Calu3 (cell line): ENCODE measurements at regions not wholly inside any gene's neighbourhood (a gene's known extent, or its start where the extent isn't known, plus 50 kb on each side); places are given as distances from the start of the nearest gene placed in this dataset.

Experiments used
- BruUV-seq: library from RNA; stranded (reverse); fragments of 400-500 nt; replicated peaks from 2 replicates; lab custom pipeline; 2021; lab: Mats Ljungman, UMichigan
- CTCF ChIA-PET: fragments of 300-600 bp; sonication (Branson Sonifier 250); formaldehyde crosslinking; loops from one replicate; lab custom pipeline; 2022; ENCODE audit warnings: antibody characterized with exemption; lab: Charles Lee
- DNase-seq: peaks from one replicate; pipeline ENCODE4 v3.0.0; 2022
- H3K27ac Mint-ChIP-seq: one replicate; pipeline ENCODE4 v1.8.0; 2022; ENCODE audit warnings: mixed read lengths; ENCODE audit not compliant: unreplicated experiment
- H3K27me3 Mint-ChIP-seq: one replicate; pipeline ENCODE4 v1.8.0; 2022; ENCODE audit warnings: mixed read lengths; ENCODE audit not compliant: unreplicated experiment
- H3K36me3 Mint-ChIP-seq: one replicate; pipeline ENCODE4 v1.8.0; 2022; ENCODE audit warnings: mild to moderate bottlenecking, moderate library complexity, mixed read lengths; ENCODE audit not compliant: insufficient read depth, unreplicated experiment
- H3K4me1 Mint-ChIP-seq: one replicate; pipeline ENCODE4 v1.8.0; 2022; ENCODE audit warnings: mild to moderate bottlenecking, low read depth, mixed read lengths; ENCODE audit not compliant: unreplicated experiment
- H3K4me3 Mint-ChIP-seq: one replicate; pipeline ENCODE4 v1.8.0; 2022; ENCODE audit warnings: mild to moderate bottlenecking, low read depth, moderate library complexity, mixed read lengths; ENCODE audit not compliant: unreplicated experiment
- H3K9me3 Mint-ChIP-seq: one replicate; pipeline ENCODE4 v1.8.0; 2022; ENCODE audit warnings: low read depth, mixed read lengths; ENCODE audit not compliant: unreplicated experiment
- intact Hi-C: fragments of 100-400 bp; cut with micrococcal nuclease; formaldehyde crosslinking; loops from one replicate; pipeline ENCODE4 v1.10.0; 2022; ENCODE audit not compliant: unreplicated experiment
- TF ChIP-seq, protein P1 (sequence below): fragments of 200-600 bp; IDR thresholded peaks from one replicate; pipeline ENCODE4 v1.8.0; 2022; ENCODE audit warnings: antibody characterized with exemption; ENCODE audit not compliant: unreplicated experiment

DNA sequence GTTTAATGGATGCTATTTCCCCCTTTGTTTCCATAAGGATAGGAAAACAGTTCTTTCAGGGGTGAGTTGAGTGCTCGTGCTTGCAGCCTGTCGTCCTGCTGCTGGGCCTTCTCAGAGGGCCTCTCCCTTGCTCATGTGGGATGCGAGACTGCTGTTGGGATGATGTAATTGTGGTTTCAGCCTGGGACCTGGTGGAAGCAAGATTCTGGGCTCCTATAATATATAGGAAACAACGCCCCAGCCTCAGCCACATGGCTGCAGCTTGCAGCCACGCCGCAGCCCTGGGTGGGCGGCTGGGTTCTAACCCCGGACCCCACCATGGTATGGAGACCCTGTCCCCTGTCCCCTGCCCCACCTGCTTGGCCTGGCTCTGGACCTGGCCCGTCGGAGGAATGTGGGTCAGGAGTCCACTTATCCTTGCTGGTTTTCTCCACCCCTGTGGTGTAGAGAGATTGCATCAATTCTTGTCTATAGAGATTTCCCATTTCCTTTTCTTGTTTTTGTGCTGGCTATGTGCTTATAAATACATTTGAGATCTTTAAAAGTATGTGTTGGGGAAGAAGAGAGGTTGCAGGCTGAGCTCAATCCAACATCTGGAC lies 357.8 kb downstream of the SIPA1L2 start:
- H3K27me3 Mint-ChIP-seq: no peaks in the 10 kb centered on the region
- CTCF ChIA-PET: no interaction called here

DNA sequence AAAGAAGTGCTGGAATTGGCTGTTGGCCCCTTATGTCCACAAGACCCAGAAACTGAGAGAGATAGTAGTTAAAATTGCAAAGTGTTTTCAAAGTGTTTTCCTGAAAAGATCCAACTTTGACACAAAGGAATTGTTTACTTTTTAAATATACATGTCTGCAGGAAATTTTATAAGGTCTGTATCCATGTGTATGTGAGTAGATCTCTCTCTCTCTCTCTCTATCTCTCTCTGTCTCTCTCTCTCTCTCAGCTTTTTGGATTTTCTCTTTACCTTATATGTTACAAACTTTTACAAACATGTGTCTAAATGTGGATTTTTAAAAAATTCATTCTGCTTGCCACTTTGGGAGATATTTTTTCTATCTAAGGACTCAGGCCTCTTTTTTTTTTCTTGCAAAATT lies 358.6 kb downstream of the SIPA1L2 start:
- Mint-ChIP-seq H3K4me1 (no peaks in the 10 kb centered on the region), H3K27me3 (no peaks in the 10 kb centered on the region), H3K36me3 (no peaks in the 10 kb centered on the region), H3K4me3 (no peak overlapping the region), H3K27ac (no peak overlapping the region), H3K9me3 (peaks cover 6% of the 10 kb centered on the region)
- TF ChIP-seq, protein P1, sequence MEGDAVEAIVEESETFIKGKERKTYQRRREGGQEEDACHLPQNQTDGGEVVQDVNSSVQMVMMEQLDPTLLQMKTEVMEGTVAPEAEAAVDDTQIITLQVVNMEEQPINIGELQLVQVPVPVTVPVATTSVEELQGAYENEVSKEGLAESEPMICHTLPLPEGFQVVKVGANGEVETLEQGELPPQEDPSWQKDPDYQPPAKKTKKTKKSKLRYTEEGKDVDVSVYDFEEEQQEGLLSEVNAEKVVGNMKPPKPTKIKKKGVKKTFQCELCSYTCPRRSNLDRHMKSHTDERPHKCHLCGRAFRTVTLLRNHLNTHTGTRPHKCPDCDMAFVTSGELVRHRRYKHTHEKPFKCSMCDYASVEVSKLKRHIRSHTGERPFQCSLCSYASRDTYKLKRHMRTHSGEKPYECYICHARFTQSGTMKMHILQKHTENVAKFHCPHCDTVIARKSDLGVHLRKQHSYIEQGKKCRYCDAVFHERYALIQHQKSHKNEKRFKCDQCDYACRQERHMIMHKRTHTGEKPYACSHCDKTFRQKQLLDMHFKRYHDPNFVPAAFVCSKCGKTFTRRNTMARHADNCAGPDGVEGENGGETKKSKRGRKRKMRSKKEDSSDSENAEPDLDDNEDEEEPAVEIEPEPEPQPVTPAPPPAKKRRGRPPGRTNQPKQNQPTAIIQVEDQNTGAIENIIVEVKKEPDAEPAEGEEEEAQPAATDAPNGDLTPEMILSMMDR: no peak
- intact Hi-C loops: loop anchor here (10.0 kb wide), 1 partner anchor 354 kb away; no protein-coding TSS in a partner anchor
- CTCF ChIA-PET: no interaction called here
- DNase-seq: no peak
- BruUV-seq: no TSS peak

More for the DNA sequence above, 357.8 kb downstream of the SIPA1L2 start:
- no peaks in the 10 kb centered on the region for H3K36me3 Mint-ChIP-seq
- no peak for DNase-seq
- H3K4me1 Mint-ChIP-seq: no peaks in the 10 kb centered on the region
- H3K27ac Mint-ChIP-seq: no peak overlapping the region
- BruUV-seq: no TSS peak
- TF ChIP-seq, protein P1: no peak
- intact Hi-C loops: loop anchor here (10.0 kb wide), 1 partner anchor 353 kb away; no protein-coding TSS in a partner anchor
- no peak overlapping the region for H3K4me3 Mint-ChIP-seq
- H3K9me3 Mint-ChIP-seq: peaks cover 6% of the 10 kb centered on the region

DNA sequence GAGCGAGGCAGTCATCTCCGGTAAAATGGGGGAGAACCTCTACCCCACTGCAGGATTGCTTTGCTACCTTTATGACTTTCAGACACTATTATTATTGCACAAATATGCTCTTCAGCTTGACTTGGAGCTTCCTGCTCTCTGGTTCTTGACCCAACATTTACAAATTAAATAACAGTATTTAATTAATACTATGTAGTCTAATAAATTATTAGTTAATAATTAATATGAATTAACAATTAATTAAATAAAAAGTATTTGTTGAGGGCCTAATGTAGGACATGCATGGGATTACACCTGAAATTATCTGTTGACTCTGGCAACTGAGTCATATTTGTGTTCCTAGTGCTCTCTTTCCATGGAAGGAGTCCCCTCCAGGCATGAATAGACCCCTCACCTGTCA lies 359.9 kb downstream of the SIPA1L2 start:
- Mint-ChIP-seq H3K4me1 (no peaks in the 10 kb centered on the region), H3K27ac (no peak overlapping the region), H3K36me3 (no peaks in the 10 kb centered on the region), H3K4me3 (no peak overlapping the region), H3K9me3 (peaks cover 6% of the 10 kb centered on the region), H3K27me3 (no peaks in the 10 kb centered on the region)
- TF ChIP-seq, protein P1: no peak
- CTCF ChIA-PET: no interaction called here
- DNase-seq: no peak
- BruUV-seq: no TSS peak
- intact Hi-C loops: loop anchor here (10.0 kb wide), 1 partner anchor 355 kb away; no protein-coding TSS in a partner anchor

DNA sequence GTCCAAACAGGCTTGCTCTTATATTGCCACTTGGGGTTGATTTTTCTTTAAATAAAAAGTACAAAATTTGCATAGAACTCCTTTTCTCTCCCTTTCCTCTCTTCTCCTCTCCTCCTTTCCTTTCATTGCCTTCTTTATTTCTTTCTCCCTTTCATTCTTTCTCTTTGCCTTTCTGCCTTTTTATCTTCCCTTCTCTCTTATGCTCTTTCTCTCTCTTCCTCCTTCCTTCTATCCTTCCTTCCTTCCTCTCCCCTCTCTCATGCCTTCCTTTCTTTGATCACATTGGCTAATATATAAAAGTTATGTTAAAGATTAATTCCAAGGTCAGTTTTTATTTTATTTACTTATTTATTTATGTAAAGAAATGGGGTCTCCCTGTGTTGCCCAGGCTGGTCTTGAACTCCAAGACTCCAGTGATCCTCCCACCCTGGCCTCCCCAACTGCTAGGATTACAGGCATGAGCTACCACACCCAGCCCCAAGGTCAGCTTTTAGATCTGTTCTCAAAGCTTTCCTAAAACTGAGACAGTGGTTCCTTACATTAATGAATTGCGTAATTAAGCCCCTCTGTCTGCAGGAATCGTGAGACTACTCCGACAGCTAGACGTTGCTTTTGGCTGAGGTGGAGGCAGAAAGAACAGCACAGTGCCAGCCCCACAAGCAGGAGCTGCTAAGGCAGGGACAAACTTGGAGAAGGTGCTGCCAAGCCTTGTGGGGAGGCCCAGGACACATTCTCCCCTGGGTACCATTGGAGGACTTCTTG lies 361.9 kb downstream of the SIPA1L2 start:
- Mint-ChIP-seq H3K27me3 (no peaks in the 10 kb centered on the region), H3K4me3 (no peak overlapping the region), H3K36me3 (no peaks in the 10 kb centered on the region), H3K9me3 (peaks cover 6% of the 10 kb centered on the region), H3K4me1 (no peaks in the 10 kb centered on the region), H3K27ac (no peak overlapping the region)
- TF ChIP-seq, protein P1: no peak
- BruUV-seq: no TSS peak
- DNase-seq: no peak
- CTCF ChIA-PET: no interaction called here
- intact Hi-C loops: no loop called here
